Astrocyte of the hippocampus (primary cell): ENCODE measurements at regions not wholly inside any gene's neighbourhood (a gene's known extent, or its start where the extent isn't known, plus 50 kb on each side); places are given as distances from the start of the nearest gene placed in this dataset.
A peak's percentile ranks its signal among the peaks of the same experiment; 100 is the strongest.

ENCODE experiments used
- DNase-seq: peaks from one replicate; pipeline ENCODE4 v3.0.0; 2011; ENCODE audit warnings: low read depth, low spot score

DNA sequence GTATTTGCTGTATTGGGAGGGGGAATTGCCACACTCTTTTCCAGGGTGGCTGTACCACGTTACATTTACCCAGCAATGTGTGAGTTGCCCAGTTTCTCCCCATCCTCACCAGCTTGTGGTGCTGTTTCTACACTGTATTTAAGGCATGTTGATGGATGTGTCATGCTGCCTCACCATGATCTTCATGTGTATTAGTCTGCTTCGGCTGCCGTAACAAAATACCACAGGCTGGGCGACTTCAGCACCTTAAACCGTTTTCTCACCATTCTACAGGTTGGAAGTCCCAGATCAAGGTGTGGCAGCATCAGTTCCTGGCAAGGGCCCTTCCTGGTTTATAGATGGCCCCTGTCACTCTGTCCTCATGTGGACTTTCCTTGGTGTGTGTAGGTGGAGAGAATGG lies 169.7 kb downstream of the IGLL1 start:
- DNase-seq: no peak

DNA sequence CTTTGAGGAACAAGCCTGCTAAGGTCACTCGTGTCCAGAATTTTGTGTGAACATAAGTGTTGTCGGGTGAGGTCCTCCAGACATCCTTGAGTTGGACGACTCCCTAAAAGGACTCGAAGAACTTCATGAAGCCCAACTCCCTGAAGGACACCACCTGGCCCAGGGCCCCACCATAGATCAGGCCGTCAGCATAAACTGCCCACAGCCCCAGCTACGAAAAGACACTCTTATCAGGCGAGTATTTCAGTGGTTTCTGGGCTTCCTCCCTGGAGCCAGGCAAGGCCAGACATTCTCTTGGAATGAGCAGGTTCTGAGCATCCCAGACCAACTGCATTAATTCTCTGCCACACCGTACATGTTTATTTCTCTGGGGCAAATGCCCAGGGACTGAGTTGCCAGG lies 170.1 kb downstream of the IGLL1 start:
- DNase-seq: no peak

DNA sequence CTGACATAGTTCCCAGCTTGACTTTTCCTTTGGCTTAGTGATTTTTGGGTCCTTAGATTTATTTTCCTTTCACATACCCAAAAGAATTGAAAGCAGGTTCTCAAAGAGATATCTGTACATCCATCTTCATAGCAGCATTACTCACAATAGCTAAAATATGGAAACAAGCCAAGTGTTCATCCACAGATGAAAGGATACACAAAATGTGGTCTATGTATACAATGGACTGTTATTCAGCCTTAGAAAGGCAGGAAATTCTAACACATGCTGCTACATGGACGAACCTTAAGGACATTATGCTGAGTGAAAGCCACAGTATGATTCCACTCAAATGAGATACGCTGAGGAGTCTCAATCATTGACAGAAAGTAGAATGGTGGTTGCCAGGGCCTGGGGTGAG lies 171.8 kb downstream of the IGLL1 start:
- DNase-seq: no peak

DNA sequence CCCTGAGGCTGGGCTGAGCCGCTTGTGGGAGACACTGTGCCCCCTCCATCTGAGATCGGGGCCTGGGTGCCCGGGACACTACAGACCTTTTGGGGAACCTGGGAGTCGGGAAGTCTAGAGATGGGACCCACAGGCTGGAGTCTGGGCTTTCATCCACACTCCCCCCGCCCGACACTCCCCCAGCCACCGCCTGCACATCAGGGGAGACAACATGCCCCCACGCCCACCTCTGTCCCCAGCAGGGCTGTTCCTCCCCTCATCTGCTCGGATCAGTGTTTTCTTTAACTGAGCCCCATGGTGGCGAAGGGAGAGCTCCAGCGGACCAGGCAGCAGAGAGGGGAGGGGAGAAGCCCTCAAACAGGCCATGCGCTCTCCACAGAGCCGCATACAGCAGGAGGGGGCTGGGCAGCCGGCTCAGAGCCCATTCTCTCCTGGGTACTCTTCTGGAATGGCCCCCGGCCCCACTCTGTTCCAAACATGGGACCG lies 174.7 kb downstream of the IGLL1 start:
- no peak for DNase-seq

DNA sequence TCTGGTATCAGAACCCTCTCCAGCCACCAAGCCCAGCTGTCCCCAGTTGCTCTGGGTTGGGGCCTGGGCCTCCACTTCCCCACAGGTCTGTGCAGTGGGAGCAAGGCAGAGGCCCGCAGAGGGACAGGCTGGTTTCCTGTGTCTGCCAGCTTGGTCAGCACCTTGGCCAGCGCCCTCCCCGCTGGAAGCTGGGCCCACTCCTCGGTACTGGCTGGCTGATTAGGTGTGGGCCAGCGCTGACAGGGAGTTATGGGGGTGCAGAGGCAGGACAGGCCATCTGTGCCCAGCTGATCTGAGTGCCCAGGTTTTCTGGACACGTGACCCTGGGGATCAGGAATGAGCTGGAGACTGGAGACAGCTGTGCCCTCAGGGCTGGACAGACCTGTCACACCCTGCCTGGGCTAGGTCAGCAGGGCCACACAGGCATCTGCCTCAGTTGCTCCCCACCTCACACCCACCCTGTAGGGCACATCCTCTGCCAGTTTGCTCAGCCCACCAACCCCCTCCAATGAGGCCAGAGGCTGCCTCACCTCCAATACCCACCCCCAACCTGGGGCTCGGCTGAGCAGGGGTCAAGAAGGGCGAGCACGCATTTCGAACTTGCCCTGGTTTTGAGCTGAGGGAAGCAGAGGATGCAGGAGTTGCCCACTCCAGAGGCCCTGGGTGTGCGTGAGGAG lies 175.3 kb downstream of the IGLL1 start:
- DNase-seq: peak; percentile 83

DNA sequence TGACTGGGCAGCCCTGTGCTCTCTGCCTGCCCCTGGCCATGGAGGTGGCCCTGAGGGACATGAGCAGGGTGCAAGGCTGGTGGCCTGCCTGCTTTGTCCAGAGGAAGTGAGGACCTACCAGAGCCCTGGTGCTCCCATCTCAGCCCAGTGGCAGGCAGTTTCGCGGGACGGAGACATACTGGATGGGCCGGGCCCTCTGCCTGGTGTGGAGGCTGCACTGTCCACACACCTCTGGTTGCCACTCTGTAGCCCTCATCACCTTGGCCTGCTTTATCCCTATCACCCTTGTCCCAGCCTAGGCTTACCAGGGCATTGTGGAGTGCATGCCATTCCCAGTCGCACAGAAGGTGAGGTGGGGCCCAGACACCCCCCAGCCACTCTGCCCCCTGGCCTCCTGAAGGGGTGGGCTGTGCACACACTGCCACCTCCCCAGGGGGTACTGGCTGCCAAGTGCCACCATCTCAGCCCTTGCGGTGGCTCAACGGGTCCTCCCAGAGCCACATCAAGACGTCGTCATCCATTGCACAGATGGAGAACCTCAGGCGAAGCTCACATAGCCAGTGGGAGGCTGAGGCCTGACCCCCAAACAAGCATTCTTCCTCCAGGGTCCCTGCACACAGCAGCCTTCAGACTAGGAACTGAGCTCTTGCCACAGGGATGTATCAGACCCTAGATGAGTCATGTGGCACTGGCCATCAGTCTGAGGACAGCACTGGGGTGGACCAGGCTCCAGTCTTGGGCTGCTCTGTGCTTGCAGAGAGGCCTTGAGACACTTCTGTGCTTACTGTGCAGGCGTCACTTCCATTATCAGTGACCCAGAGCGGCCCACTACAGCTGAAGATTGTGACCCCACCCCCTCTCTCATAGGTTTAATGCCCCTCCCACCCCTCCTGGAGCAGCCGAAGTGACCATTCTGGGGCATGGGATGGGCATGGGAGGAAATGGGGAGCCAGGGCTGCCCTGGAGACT lies 176.1 kb downstream of the IGLL1 start:
- no peak for DNase-seq

GRCh38 chr22:23403152-23403719 lies 176.9 kb downstream of the IGLL1 start:
- no peak for DNase-seq

GRCh38 chr22:23402275-23403151 lies 177.6 kb downstream of the IGLL1 start:
- DNase-seq: peak; percentile 89

GRCh38 chr22:23401910-23402274 lies 178.2 kb downstream of the IGLL1 start:
- peak; percentile 36 for DNase-seq

DNA sequence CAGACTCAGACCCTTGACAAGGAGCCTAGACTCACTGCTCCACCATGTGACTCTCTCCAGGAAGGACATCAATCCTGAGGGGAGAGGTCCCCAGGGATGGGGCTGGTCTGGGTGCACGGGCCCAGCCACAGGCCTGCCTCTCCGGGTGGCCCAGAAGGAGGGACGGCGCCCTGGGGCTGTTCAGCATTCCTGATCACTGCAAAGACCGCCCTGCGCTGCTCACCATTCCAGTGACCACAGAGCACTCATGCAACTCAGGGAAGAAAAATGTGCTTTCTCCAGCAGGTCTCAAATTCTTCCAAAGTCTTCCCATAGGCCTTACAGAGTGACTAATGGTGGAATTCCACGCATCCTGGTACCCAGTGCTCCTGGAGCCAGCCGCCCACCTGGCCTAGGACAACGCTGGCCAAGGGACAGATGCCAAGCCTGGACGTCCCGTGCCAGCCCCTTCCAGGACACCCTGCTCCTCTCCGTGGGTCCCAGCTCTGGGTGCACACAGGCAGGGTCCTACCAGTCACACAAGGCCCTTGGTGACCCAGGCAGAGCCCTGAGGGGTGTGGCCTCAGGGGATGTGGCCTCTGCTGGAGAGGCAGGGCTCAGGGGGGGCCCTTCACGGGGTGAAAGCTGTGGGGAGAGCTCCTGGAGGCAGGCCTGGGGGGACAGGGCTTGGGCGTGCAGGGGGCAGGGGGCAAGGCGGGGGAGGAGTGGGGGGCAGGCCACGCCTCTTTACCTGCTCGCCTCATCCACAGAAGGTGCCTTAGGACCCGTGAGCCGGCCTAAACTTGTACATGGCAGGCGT lies 178.8 kb downstream of the IGLL1 start:
- DNase-seq: peak; percentile 95

- DNase-seq: no peak
Observed at GRCh38 chr22:23400286-23400981, 179.7 kb downstream of the IGLL1 start.

GRCh38 chr22:23399367-23400285 lies 180.5 kb downstream of the IGLL1 start:
- DNase-seq: no peak

DNA sequence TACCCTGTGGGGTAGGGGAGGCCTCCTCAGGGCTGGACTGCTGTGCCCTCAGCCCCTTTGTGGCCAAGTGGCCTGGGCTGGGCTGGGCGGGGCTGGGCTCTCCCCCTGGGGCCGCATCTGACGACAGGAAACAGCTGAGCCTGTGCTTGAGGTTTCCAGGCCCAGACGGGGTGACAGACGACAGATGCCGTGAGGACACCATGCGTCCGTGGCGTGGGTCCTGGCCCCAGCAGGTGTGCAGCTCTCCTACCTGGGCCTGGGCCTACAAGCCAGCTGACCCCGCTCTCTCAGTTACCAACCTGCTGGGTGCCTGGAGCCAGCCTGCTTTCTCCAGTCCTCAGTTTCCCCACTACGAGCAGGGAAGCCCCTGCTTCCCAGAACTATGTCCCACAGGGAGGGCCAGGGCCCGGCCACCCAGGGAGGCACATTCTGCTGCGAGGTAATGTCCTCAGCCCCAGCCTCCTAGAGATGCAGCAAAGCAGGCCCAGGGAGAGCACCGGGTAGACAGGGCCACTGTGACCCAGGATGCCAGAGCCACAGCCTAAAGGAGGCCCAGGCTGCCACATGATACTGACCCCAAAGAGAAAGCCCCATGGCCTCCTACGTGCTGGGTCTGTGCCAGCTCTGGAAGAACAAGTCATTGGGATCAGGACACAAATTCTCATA lies 181.3 kb downstream of the IGLL1 start:
- DNase-seq: no peak

DNA sequence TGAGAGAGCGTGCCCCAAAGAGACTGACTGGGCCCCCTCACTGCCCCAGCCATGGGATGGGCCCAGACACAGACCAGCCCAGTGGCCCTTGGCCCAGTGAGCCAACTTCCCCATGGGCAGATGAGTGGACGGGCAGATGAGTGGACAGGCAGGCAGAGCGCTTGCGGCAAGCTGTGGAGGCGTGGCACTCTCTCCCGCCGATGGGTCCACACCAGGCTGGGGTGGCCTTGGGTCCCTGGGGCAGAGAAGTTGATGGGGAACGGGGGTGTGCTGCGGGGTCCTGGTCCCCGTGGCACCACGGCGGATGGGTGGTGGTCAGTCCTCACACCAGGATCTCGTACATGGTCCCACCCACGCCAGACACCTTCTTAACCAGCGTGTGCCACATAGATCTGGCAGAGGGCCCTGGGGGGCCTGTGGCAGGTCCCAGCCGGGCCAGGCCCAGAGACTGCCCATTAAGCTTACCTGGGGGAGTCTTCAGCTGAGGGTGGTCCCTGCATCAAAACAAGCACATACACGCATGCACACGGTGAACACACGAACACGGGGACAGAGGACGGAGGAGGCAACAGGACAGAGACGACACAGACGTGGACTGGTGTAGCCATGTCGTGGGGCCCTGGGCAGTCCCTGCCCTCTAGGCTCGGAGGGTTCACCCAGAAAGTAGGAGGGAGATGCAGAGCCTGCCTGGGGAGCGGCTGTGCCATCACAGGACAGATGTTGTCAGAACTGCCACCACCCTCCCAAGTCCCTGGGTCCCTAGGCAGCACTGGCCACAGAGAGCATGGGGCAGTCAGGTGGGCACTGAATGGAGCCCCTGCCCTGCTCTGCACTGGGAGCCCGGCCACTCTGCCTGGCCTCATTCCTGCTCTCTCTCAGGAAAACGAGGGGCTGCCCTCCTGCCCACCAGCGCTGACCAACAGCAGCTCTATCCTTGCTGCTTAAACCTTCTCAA lies 182.2 kb downstream of the IGLL1 start:
- DNase-seq: no peak

- DNase-seq: no peak
Observed at GRCh38 chr22:23397008-23397612, 183.0 kb downstream of the IGLL1 start.

DNA sequence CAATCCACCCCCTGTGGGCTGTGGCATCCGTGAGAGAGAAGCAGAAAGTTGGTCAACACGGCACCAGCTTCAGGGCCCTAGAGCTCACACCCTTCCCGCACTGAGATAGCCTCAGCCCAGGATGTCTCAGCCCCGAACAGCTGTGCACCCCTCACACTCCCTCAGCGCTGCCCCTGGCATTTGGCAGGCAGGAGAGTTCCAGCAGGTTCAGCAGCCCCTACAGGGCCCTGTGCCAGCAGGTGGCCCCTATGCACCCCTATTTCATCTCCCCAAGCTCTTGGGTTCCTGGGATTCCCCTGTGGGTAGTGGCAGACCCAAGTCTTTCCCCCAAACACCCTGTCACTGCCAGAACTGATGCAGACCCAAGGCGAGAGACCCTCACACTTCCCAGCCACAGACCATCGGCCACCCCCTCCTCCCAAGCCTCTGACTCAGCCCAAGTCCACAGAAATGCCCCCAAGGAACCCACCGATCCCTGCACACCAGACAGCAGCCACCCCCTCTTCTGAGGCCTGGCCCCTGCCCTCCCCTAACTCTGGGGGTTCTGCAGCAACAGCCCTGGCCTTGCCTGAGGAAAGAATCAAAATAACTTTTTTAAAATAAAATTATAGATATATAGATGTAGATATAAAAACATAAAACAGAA lies 183.6 kb downstream of the IGLL1 start:
- DNase-seq: no peak
